GM11168 (cell line): ENCODE measurements at regions not wholly inside any gene's neighbourhood (a gene's known extent, or its start where the extent isn't known, plus 50 kb on each side); places are given as distances from the start of the nearest gene placed in this dataset.

Experiments used
- in situ Hi-C: fragments of 300-500 bp; cut with MboI; formaldehyde crosslinking; loops from one replicate; pipeline ENCODE4 v1.12.0; 2022; ENCODE audit warnings: low sequenced_read_pairs; ENCODE audit not compliant: unreplicated experiment

- in situ Hi-C loops: no loop called here
Measured at GRCh38 chr5:117095346-117096332, 521.0 kb upstream of the SEMA6A start.

- in situ Hi-C loops: no loop called here
Measured at GRCh38 chr5:117094114-117094815, 519.6 kb upstream of the SEMA6A start.

GRCh38 chr5:117093653-117094052, 519.0 kb upstream of the SEMA6A start:
- in situ Hi-C loops: no loop called here

- in situ Hi-C loops: no loop called here
Measured at GRCh38 chr5:117089001-117089400, 514.4 kb upstream of the SEMA6A start.

- in situ Hi-C loops: no loop called here
Measured at GRCh38 chr5:117088176-117088575, 513.6 kb upstream of the SEMA6A start.

- in situ Hi-C loops: no loop called here
Measured at GRCh38 chr5:117084067-117084466, 509.4 kb upstream of the SEMA6A start.

GRCh38 chr5:117082977-117083376, 508.4 kb upstream of the SEMA6A start:
- in situ Hi-C loops: no loop called here

GRCh38 chr5:117077142-117077541, 502.5 kb upstream of the SEMA6A start:
- in situ Hi-C loops: no loop called here

GRCh38 chr5:117072439-117072838, 497.8 kb upstream of the SEMA6A start:
- in situ Hi-C loops: no loop called here

GRCh38 chr5:117065800-117066199, 491.2 kb upstream of the SEMA6A start:
- in situ Hi-C loops: no loop called here

GRCh38 chr5:117065161-117065560, 490.5 kb upstream of the SEMA6A start:
- in situ Hi-C loops: no loop called here

GRCh38 chr5:117060099-117060498, 485.5 kb upstream of the SEMA6A start:
- in situ Hi-C loops: no loop called here

- in situ Hi-C loops: no loop called here
Measured at GRCh38 chr5:117058740-117059139, 484.1 kb upstream of the SEMA6A start.

GRCh38 chr5:117055517-117055916, 480.9 kb upstream of the SEMA6A start:
- in situ Hi-C loops: no loop called here

- in situ Hi-C loops: no loop called here
Measured at GRCh38 chr5:117054911-117055310, 480.3 kb upstream of the SEMA6A start.

GRCh38 chr5:117054141-117054540, 479.5 kb upstream of the SEMA6A start:
- in situ Hi-C loops: no loop called here

- in situ Hi-C loops: no loop called here
Measured at GRCh38 chr5:117041926-117042595, 467.4 kb upstream of the SEMA6A start.

- in situ Hi-C loops: no loop called here
Measured at GRCh38 chr5:117039035-117039434, 464.4 kb upstream of the SEMA6A start.

GRCh38 chr5:117027384-117027783, 452.8 kb upstream of the SEMA6A start:
- in situ Hi-C loops: no loop called here

- in situ Hi-C loops: no loop called here
Measured at GRCh38 chr5:117020999-117021398, 446.4 kb upstream of the SEMA6A start.
